GM18499 (cell line): ENCODE measurements at regions not wholly inside any gene's neighbourhood (a gene's known extent, or its start where the extent isn't known, plus 50 kb on each side); places are given as distances from the start of the nearest gene placed in this dataset.
A peak's percentile ranks its signal among the peaks of the same experiment; 100 is the strongest.
"Not testable (repeated sequence)": the region's sequence is repeated elsewhere in the genome, so short reads cannot be mapped to it uniquely, and the experiment has no call there.

Source experiments
- ATAC-seq: cut with Tn5 transposase; IDR thresholded peaks from one replicate; pipeline ENCODE4 v1.9.1; 2021; ENCODE audit warnings: moderate number of reproducible peaks; ENCODE audit not compliant: insufficient read depth, unreplicated experiment

DNA sequence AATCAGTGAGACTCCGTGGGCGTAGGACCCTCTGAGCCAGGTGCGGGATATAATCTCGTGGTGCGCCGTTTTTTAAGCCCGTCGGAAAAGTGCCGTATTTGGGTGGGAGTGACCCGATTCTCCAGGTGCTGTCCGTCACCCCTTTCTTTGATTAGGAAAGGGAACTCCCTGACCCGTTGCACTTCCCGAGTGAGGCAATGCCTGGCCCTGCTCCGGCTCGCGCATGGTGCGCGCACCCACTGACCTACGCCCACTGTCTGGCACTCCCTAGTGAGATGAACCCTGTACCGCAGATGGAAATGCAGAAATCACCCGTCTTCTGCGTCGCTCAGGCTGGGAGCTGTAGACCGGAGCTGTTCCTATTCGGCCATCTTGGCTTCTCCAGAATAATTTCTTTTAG lies 612.3 kb downstream of the RAPGEF2 start:
- not testable (repeated sequence) for ATAC-seq

DNA sequence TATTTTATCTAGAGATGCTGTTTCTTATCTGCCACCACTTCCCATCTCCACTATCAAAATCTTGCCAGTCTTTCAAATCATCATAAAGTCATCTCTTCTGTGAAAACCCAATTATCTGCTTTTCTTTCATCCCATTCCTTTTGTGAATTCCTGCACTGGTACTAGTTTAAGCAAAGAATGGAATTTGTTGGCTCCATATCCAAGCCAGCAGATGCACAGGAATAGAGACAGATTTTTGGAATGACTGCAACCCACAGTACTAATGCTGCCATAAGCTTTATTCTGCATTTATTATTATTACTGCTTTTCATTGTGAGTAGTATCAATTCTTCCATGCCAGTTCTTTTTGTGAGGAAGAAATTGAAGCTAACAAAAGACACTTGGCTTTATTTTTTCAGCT lies 616.7 kb downstream of the RAPGEF2 start:
- no peak for ATAC-seq

DNA sequence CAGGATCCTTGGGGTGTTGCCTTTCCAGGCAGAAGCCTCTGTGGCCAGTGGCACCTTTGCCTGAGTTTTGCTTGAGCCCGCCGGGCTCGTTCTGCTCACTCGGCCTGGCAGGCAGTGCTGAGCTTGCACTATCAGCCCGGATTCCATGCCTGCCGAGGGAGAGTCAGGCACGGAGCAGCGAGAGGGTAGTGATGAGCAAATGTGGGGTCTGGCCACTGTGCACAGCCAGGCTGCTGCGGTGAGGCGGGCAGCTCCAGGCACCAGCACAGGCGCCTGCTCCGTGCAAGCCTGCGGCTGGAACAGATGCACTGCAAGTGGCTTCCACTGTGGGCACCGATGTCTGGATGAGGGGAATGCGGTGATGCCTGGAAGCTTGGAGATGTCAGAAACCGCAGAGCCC lies 619.2 kb downstream of the RAPGEF2 start:
- no peak for ATAC-seq

DNA sequence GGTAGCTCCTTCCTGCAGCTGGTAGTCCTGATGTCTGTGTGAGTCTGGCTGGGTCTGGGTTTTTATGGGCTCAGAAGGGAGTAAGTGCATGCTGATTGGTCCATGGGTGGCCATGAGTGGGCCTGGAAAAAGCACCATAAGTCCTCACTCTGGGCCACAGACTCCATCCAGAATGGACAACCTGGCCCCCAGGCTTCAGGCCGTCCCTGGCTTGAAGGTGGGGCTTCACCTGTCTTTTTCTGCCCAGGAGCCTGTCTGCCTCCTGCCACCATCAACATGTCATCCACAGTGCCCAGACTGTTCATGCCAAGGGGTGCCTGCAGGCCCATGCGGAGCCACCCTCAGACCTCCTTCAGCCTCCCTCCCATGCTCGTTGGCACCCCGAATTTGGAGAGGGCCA lies 620.0 kb downstream of the RAPGEF2 start:
- ATAC-seq: no peak

DNA sequence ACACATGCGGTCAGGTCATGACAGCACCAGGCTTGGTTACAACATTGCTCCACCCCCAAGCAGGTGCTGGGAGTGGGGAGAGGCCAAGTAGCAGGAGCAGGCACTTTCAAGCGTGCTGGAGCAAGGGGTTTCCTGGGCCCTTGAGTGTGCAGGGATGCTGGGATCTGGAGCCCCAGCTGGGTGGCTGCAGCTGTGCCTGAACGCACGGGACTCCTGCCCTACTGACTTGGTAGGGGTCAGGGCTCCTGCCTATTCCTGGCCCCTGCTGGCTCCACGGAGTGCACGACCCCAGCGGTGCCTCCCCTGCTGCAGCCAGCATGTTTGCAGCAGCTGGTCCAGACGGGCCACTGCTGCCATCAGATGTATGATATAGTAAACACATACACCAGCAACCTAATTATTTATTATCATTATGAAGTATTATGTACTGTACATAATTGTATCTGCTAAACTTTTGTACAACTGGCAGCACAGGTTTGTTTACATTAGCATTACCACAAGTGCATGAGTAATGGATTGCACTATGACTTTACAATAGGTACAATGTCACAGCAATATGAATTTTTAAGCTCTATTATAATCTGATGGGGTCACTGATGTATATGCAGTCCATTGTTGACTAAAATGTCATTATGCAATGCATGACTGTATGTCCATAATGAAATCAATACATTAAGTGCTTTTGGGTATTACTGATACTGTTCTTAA lies 620.6 kb downstream of the RAPGEF2 start:
- no peak for ATAC-seq

DNA sequence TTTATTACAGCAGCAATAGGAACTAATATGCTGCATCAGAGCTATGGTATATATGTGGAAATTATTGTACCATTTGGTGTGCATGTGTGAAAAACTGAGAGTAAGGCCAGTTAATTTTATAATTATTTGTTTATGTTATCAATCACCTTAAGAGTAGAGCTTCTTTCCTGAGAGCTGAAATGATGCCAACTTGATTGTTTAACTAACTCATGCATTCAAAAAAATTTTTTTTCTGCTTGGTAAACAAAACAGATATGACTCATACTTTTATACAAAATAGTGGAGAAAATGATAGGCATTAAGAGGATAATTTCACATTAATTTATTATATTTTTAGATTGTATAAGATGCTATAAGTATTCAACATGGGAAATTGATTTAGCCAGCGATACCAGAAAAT lies 622.7 kb downstream of the RAPGEF2 start:
- no peak for ATAC-seq

DNA sequence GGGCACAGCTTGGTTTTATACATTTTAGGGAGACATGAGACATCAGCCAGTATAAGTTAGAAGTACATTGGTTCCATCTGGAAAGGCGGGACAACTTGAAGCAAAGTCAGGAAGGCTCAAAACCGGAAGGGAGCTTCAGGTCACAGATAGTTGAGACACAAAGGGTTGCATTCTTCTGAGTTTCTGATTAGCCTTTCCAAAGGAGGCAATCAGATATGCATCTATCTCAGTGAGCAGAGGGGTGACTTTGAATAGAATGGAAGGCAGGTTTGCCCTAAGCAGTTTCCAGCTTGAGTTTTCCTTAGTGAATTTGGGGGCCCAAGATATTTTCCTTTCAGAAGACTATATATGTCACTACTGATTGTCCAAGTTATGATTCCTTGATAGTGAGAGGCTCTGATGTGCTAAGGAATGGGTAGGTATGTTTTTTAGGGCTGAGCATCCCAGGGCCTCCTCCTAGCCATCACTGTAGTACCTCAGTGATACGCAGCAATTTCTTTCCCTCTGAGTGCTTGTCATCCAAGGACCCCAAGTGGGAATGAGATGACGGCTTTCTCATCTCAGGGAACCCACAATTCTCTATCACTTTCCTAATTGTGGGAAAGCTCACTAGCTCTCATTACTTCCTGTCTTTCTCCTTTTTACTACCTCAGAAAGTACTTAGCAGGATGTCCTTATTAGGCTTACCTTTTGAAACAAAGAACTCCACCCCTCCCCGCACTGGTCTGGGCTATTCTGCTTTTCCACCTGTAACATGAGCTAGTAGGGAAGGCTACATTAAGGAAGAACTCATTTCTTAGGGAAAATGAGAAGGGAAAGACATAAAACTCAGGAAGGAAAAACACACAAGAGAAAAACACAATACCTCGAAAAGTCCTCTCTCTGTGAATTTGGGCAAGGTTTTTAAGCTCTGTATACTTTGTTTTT lies 632.7 kb downstream of the RAPGEF2 start:
- ATAC-seq: no peak

DNA sequence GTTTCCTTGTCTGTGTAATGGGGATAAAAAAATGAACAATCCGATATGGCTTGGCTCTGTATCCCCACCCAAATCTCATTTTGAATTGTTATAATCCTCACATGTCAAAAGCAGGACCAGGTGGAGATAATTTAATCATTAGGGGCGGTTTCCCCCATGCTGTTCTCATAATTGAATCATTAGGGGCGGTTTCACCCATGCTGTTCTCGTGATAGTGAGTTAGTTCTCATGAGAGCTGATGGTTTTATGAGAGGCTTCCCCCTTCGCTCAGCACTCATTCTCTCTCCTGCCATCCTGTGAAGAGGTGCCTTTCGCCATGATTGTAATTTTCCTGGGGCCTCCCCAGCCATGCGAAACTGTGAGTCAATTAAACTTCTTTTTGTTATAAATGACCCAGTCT lies 633.5 kb downstream of the RAPGEF2 start:
- no peak for ATAC-seq

DNA sequence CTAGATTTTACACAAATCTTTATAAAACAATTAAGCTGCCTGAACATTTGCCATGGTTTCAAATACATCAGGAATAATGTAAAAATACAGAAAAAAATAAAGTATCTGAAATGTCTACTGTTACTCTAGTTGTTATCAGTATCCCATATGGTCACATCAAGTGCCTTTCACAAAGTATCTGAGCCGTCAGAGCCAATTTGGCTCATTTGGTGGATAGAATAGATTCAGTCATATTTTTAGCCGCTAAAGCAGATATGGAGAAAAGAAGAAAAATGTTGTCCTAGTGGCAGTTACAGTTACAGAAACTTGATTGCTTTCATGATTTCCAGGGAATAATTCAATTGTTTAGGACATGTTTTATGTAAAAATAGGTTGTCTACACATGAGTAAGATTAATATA lies 641.1 kb downstream of the RAPGEF2 start:
- ATAC-seq: no peak

DNA sequence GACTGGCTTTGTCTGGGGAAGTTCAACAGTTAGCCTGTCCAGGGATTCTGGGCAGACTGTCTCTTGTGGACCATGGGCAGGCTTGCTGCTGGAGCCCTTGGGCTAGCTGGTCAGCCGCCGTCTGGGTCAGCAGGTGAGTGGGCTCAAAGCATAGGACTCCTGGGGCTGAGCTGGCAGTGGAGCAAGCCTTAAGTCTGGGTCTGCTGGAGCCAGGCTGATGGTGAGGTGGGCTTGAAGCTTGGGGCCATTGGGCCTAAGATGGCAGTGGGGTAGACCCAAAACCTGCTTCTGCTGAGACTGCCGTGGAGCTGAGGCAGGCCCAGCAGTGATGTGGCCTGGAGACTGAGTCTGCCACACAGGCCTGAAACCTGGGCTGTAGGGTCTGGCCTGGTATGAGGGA lies 645.1 kb downstream of the RAPGEF2 start:
- no peak for ATAC-seq

DNA sequence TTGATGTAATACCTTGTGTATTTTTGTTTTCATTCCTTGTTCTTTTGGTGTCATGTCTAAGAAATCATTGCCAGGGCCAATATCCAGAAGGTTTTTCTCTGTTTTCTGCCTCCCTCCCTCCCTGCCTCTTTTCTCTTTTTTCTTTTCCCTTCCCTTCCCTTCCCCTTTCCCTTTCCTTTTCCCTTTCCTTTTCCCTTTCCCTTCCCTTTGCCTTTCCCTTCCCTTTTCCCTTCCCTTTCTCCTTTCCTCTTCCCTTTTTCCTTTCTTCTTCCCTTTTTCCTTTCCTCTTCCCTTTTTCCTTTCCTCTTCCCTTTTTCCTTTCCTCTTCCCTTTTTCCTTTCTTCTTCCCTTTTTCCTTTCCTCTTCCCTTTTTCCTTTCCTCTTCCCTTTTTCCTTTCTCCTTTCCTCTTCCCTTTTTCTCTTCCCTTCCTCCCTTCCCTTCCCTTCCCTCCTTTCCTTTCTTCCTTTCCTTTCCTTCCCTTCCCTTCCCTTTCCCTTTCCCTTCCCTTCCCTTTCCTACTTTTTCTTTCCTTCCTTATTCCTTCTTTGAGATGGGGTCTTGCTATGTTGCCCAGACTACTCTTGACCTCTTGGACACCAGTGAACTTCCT lies 646.1 kb downstream of the RAPGEF2 start:
- ATAC-seq: no peak

DNA sequence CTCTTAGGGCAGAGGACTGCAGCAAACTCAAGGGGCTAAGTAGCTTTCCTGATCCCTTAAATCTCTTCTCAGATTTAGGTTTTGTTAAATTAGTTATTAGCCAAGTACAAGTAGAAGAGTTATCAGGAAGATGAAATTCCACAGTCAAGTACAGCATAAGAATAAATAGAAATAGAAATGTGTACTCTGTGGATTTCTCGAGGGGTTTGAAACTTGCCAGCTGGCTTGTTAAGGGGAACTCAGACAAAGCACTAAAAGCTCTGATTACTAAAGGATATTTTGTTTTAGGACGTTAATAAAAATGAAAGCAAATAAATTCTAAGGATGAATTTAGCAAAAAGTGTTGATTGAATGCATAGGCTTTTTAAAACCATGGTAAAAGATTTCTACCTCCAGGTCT lies 654.6 kb downstream of the RAPGEF2 start:
- no peak for ATAC-seq

DNA sequence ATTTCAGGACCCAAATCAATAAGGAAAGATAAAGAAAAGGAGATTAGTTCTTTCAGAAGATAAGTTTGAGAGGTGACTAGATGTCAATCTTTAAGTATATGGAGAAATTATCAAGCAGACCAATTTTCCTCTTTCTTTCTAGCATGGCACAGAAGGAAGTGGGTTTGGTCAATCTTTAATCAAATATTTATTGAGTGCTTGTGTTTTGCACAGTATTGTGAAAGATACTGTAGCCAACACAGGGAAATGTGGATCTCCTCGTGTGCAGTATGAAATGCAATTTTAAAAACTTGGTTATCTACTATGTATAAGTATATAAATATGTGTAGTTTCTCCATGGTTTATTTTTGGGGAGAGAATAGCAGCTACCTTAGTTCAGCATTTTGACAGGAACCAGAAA lies 655.2 kb downstream of the RAPGEF2 start:
- ATAC-seq: no peak

DNA sequence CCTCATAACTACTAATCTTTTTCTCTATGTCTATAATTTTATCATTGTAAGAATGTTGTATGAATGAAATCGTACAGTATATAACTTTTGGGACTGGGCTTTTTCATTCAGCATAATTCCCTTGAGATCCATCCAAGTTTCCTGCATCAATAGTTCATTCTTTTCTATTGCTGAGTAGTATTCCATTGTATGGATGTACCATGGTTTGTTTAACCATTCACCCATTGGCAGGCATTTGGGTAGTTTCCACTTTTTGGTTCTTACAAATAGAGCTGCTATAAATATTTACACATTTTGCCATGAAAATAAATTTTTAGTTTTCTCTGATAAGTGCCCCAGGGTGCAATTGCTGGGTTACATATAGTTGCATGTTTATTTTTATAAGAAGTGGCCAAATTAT lies 659.8 kb downstream of the RAPGEF2 start:
- no peak for ATAC-seq

DNA sequence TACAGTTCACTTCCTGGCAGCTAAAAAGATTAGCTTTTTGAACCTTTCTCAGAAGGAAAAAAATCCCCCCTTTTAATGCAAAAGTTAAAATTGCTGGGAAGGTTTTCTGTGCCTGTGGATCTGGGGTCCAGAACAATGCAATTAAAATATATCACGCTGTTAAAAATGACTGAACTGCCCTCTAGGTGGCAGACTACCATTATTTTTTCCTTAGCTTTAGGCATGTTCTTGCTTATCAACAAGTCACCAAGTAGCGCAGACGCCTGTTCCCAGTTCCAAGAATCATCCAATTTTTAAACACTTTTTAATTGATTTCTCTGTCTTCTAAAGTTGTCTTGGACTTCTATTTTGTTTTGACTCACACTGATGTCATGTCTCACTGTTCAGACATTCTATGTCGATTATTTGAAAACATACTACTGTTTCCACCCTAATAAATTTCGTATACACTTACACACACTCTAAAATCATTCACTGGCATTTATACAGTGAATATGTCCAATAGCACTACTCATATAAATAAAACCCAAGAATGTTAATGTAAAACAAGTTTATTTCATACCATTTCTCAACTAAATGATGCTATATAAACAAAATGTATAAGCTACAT lies 661.6 kb downstream of the RAPGEF2 start:
- peak; percentile 51 for ATAC-seq

DNA sequence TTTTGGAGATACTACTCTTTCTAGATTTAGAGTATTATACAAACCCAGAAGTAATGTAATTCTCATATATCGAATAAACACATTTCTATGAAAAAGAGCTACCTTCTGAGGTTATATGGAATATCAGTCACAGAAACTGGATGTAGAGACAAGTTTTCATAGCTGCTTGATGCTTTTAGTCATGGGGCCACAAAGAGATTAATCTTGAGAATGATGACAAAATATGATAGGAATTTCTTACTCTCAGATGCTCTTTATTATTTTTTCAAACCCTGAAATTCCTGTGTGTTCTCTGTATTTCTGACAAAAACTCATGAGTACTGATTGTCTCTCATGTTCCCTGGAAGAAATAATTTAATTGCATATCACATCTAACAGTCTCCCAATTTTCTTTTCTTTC lies 662.5 kb downstream of the RAPGEF2 start:
- no peak for ATAC-seq

DNA sequence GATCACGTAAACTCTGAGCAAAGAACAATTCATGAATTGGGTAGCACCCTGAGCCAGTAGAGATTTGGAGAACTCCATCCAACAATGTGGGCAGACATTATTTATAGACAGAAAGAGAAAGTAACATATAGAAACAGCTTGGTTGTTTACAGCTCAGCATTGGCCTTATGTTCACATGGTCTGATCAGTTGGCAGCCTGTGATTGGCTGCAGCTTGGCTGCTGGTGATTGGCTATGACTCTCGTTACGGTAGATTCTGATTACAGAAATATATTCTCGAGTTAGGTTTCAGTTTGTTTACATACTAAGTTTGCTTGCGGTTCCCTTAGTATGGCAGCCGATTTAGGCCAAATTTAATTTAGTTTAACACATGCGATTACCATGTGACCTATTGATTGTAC lies 663.4 kb downstream of the RAPGEF2 start:
- ATAC-seq: no peak

DNA sequence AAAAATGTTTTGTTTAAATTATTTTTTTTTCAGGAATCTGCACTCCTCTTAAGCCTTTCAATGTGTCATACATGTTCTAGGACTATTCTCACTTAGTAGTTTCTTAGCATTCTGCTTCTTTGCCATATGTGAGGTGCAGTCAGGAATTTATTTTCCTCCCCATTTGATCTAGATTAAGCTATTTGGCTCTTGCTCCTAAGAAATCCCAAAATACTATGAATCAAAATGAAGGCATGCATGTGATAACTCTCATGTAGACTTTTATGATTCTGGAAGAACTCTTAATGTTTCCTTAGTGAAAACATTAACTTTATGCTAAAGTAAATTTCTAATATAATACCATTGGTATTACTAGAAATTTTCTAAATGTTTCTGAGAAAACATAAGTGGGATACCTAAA lies 664.5 kb downstream of the RAPGEF2 start:
- ATAC-seq: no peak

DNA sequence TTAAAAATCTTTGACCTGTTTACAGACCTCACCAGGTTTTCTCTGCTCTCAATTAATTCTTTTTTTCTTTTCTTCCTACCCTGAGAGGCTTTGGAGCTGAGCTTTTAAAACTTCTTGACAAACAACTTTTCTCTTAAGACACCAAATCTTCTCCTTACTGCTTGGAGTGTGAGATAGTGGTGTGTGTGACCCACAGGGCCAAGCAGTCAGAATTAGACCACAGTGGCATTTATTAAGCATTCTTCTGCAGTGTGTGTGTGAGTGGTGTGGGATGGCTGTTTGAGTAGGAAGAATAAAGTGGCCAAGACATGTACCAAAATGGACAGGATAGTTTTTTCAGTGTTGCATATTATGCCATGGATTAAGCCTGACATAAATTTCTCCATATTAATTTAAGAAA lies 665.1 kb downstream of the RAPGEF2 start:
- no peak for ATAC-seq

DNA sequence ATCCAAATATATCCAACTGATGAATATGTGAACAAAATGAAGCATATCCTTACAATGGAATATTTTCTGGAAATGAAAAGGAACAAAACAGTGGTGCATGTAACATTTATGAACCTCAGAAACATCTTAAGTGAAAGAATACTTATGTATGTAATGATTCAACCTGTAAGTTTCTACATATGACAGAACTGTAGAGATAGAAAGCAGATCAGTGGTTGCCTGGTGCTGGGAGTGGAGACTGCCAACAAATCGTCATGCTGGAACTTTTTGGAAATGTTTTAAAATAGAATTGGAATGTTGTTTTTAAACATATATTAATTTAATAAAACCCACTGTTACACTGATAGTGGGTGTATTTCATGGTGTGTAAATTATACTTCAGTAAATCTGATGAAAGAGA lies 667.5 kb downstream of the RAPGEF2 start:
- no peak for ATAC-seq

DNA sequence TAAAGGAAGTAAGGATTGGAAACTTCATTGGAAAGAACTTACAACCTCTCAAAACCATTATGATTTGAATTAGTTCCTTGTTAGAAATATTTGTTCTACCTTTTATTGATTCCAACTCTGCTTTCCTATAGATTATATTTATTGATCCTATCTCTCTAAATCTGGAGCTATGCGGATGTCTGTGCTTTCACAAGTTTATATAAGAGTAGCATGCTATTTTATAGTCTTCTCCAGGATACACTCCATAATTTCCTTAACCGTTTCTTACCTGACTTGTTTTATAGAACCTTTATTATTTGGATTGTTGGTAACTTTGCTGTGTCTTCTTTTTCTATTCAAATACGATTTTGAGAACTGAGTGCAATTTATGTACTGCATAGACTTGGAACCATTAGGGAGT lies 668.1 kb downstream of the RAPGEF2 start:
- no peak for ATAC-seq
